HEK293 (cell line): ENCODE measurements at regions not wholly inside any gene's neighbourhood (a gene's known extent, or its start where the extent isn't known, plus 50 kb on each side); places are given as distances from the start of the nearest gene placed in this dataset.

Experiments
- CTCF ChIA-PET: fragments of 350-600 bp; formaldehyde crosslinking; extraction: SDS; loops from one replicate; lab custom pipeline; 2021; ENCODE audit warnings: antibody characterized with exemption; lab: Yijun Ruan, JAX
- POLR2A ChIA-PET: fragments of 300-600 bp; formaldehyde crosslinking; extraction: SDS; loops from one replicate; lab custom pipeline; 2020; ENCODE audit warnings: antibody characterized with exemption, inconsistent platforms; lab: Yijun Ruan, JAX
- H3K27ac ChIP-seq: fragments of 200-500 bp; sonication (Bioruptor generic); 2 replicates; pipeline ENCODE4 v1.5.1; 2014; ENCODE audit warnings: low read depth, low read length, control low read depth, inconsistent platforms; ENCODE audit errors: extremely low read depth
- H3K36me3 ChIP-seq, 2 experiments: fragments of 200-500 bp in 1 of 2; sonication (Bioruptor generic) in 1 of 2; 1 replicate in 1 of 2; 2 replicates in 1 of 2; pipeline ENCODE4 v1.5.1; 2014 to 2017; ENCODE audit warnings: inconsistent platforms in 2 of 2, low read length in 2 of 2; ENCODE audit not compliant: control insufficient read depth in 2 of 2, insufficient read depth in 1 of 2
- H3K4me1 ChIP-seq: fragments of 200-500 bp; sonication (Bioruptor generic); 2 replicates; pipeline ENCODE4 v1.5.1; 2014; ENCODE audit warnings: mild to moderate bottlenecking, low read length, inconsistent platforms; ENCODE audit not compliant: control insufficient read depth, insufficient read depth
- H3K4me3 ChIP-seq: 2 replicates; pipeline ENCODE4 v1.5.1; 2011; ENCODE audit warnings: low read depth, mild to moderate bottlenecking, control low read depth, low read length, moderate library complexity
- H3K9me3 ChIP-seq: fragments of 200-500 bp; sonication (Bioruptor generic); 2 replicates; pipeline ENCODE4 v1.5.1; 2014; ENCODE audit warnings: low read depth, low read length, inconsistent platforms; ENCODE audit not compliant: control insufficient read depth, insufficient read depth
- IKZF3 ChIP-seq: fragments of 450-650 bp; IDR thresholded peaks from 2 replicates; pipeline ENCODE4 v1.5.0; 2018; ENCODE audit warnings: missing biosample characterization, mild to moderate bottlenecking, missing genetic modification characterization, moderate library complexity
- KLF10 ChIP-seq: fragments of 450-650 bp; IDR thresholded peaks from 2 replicates; pipeline ENCODE4 v1.5.1; 2018; ENCODE audit warnings: missing biosample characterization, mild to moderate bottlenecking, missing genetic modification characterization
- KLF9 ChIP-seq: fragments of 450-650 bp; formaldehyde crosslinking; IDR thresholded peaks from 2 replicates; pipeline ENCODE4 v1.5.1; 2016; ENCODE audit warnings: missing biosample characterization, missing genetic modification characterization, low read depth
- ZFHX2 ChIP-seq: fragments of 450-650 bp; formaldehyde crosslinking; conservative IDR thresholded peaks from 2 replicates; pipeline ENCODE4 v1.5.1; 2016; ENCODE audit warnings: missing biosample characterization, missing genetic modification characterization
- ZNF146 ChIP-seq: fragments of 450-650 bp; formaldehyde crosslinking; IDR thresholded peaks from 2 replicates; pipeline ENCODE4 v1.5.1; 2016; ENCODE audit warnings: missing biosample characterization, missing genetic modification characterization
- ZNF169 ChIP-seq: fragments of 450-650 bp; formaldehyde crosslinking; IDR thresholded peaks from 2 replicates; pipeline ENCODE4 v1.5.1; 2016; ENCODE audit warnings: missing biosample characterization, missing genetic modification characterization
- ZNF2 ChIP-seq: fragments of 450-650 bp; formaldehyde crosslinking; IDR thresholded peaks from 2 replicates; pipeline ENCODE4 v1.5.1; 2016; ENCODE audit warnings: missing biosample characterization, missing genetic modification characterization
- ZNF266 ChIP-seq: fragments of 450-650 bp; formaldehyde crosslinking; IDR thresholded peaks from 2 replicates; pipeline ENCODE4 v1.5.1; 2016; ENCODE audit warnings: missing biosample characterization, missing genetic modification characterization, low read depth
- ZNF292 ChIP-seq: fragments of 450-650 bp; formaldehyde crosslinking; IDR thresholded peaks from 2 replicates; pipeline ENCODE4 v1.5.1; 2016; ENCODE audit warnings: low read depth, missing biosample characterization, missing genetic modification characterization, borderline replicate concordance
- ZNF311 ChIP-seq: fragments of 450-650 bp; formaldehyde crosslinking; IDR thresholded peaks from 2 replicates; pipeline ENCODE4 v1.5.1; 2017; ENCODE audit warnings: missing biosample characterization, missing genetic modification characterization, borderline replicate concordance
- ZNF37A ChIP-seq: fragments of 450-650 bp; IDR thresholded peaks from 2 replicates; pipeline ENCODE4 v1.5.1; 2018; ENCODE audit warnings: missing biosample characterization, missing genetic modification characterization
- ZNF544 ChIP-seq: fragments of 450-650 bp; formaldehyde crosslinking; IDR thresholded peaks from 2 replicates; pipeline ENCODE4 v1.5.0; 2017; ENCODE audit warnings: missing biosample characterization, missing genetic modification characterization
- ZNF571 ChIP-seq: fragments of 450-650 bp; formaldehyde crosslinking; IDR thresholded peaks from 2 replicates; pipeline ENCODE4 v1.5.0; 2017; ENCODE audit warnings: missing biosample characterization, missing genetic modification characterization
- ZNF677 ChIP-seq: fragments of 450-650 bp; IDR thresholded peaks from 2 replicates; pipeline ENCODE4 v1.5.0; 2018; ENCODE audit warnings: missing biosample characterization, mild to moderate bottlenecking, missing genetic modification characterization, moderate library complexity
- ZSCAN23 ChIP-seq: fragments of 450-650 bp; formaldehyde crosslinking; IDR thresholded peaks from 2 replicates; pipeline ENCODE4 v1.5.1; 2016; ENCODE audit warnings: missing biosample characterization, missing genetic modification characterization
- TF ChIP-seq, protein P1 (sequence below): fragments of 450-650 bp; formaldehyde crosslinking; IDR thresholded peaks from 2 replicates; pipeline ENCODE4; 2016; ENCODE audit warnings: missing biosample characterization, missing genetic modification characterization
- TF ChIP-seq, protein P2 (sequence below): fragments of 450-650 bp; formaldehyde crosslinking; IDR thresholded peaks from 2 replicates; pipeline ENCODE4 v1.5.1; 2016; ENCODE audit warnings: missing biosample characterization, missing genetic modification characterization
- TF ChIP-seq, protein P3 (sequence below): fragments of 450-650 bp; formaldehyde crosslinking; IDR thresholded peaks from 2 replicates; pipeline ENCODE4 v1.5.1; 2016; ENCODE audit warnings: missing biosample characterization, missing genetic modification characterization
- TF ChIP-seq, protein P4 (sequence below): fragments of 450-650 bp; formaldehyde crosslinking; IDR thresholded peaks from 2 replicates; pipeline ENCODE4 v1.5.1; 2016; ENCODE audit warnings: missing biosample characterization, missing genetic modification characterization
- TF ChIP-seq, protein P5 (sequence below): fragments of 450-650 bp; formaldehyde crosslinking; IDR thresholded peaks from 2 replicates; pipeline ENCODE4 v1.5.1; 2017; ENCODE audit warnings: missing biosample characterization, missing genetic modification characterization
- TF ChIP-seq, protein P6 (sequence below): fragments of 450-650 bp; formaldehyde crosslinking; IDR thresholded peaks from 2 replicates; pipeline ENCODE4 v1.5.1; 2017; ENCODE audit warnings: missing biosample characterization, missing genetic modification characterization
- TF ChIP-seq, protein P7 (sequence below): fragments of 450-650 bp; formaldehyde crosslinking; IDR thresholded peaks from 2 replicates; pipeline ENCODE4 v1.5.1; 2016; ENCODE audit warnings: missing biosample characterization, missing genetic modification characterization

DNA sequence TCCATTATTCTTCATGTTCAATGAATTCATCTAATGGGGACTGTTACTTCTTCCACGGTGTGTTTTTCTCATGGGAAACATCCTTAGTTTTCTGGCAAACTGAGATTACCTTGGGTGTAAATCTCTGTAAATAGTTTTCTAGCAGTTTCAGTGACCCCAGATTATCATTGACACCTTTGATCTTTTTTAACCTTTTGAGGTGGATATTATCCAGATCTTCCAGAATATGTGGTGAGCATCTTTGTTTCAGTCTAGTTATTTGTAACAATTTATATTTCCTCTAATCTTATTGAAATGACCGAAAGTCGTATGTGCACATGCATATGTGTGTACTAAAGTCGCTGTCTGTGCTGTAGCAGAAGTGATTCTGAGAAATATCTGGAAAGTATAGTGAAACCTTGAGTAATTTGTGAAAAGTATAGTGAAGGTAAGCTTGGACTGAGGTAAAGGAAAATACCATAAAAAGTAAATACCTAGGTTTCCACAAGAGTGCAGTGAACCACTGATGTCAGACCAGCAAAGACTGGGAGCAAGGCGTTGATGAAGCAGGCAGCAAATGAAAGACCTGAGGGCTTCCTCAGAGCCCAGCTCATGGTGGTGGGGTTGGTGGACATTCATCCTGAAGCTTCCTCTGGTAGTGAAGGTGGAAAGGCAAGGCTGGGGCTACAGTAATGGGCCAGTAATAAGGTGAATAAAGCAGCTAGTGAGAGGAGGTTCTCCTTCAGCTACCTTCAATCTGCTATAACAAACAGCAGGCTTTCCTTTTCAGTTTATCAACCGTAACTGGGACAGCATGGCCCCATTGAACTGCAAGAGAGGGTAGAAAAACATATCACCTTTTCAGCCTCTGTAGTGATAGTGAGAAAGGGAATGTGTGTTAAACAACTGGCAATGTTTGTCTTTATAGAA, 480.2 kb upstream of the FBXO33 start (continued):
- TF ChIP-seq, protein P1, sequence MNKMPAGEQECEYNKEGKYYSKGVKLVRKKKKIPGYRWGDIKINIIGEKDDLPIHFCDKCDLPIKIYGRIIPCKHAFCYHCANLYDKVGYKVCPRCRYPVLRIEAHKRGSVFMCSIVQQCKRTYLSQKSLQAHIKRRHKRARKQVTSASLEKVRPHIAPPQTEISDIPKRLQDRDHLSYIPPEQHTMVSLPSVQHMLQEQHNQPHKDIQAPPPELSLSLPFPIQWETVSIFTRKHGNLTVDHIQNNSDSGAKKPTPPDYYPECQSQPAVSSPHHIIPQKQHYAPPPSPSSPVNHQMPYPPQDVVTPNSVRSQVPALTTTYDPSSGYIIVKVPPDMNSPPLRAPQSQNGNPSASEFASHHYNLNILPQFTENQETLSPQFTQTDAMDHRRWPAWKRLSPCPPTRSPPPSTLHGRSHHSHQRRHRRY (tag by site-specific recombination), result no peak
- no peak for TF ChIP-seq ZSCAN23 (tag by site-specific recombination)
- no peak for TF ChIP-seq ZFHX2
- TF ChIP-seq KLF9 (tag by site-specific recombination), result no peak
- TF ChIP-seq, protein P2, sequence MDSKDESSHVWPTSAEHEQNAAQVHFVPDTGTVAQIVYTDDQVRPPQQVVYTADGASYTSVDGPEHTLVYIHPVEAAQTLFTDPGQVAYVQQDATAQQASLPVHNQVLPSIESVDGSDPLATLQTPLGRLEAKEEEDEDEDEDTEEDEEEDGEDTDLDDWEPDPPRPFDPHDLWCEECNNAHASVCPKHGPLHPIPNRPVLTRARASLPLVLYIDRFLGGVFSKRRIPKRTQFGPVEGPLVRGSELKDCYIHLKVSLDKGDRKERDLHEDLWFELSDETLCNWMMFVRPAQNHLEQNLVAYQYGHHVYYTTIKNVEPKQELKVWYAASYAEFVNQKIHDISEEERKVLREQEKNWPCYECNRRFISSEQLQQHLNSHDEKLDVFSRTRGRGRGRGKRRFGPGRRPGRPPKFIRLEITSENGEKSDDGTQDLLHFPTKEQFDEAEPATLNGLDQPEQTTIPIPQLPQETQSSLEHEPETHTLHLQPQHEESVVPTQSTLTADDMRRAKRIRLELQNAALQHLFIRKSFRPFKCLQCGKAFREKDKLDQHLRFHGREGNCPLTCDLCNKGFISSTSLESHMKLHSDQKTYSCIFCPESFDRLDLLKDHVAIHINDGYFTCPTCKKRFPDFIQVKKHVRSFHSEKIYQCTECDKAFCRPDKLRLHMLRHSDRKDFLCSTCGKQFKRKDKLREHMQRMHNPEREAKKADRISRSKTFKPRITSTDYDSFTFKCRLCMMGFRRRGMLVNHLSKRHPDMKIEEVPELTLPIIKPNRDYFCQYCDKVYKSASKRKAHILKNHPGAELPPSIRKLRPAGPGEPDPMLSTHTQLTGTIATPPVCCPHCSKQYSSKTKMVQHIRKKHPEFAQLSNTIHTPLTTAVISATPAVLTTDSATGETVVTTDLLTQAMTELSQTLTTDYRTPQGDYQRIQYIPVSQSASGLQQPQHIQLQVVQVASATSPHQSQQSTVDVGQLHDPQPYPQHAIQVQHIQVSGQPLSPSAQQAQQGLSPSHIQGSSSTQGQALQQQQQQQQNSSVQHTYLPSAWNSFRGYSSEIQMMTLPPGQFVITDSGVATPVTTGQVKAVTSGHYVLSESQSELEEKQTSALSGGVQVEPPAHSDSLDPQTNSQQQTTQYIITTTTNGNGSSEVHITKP (tag by site-specific recombination), result no peak
- TF ChIP-seq, all 188 proteins: peak for 0

DNA sequence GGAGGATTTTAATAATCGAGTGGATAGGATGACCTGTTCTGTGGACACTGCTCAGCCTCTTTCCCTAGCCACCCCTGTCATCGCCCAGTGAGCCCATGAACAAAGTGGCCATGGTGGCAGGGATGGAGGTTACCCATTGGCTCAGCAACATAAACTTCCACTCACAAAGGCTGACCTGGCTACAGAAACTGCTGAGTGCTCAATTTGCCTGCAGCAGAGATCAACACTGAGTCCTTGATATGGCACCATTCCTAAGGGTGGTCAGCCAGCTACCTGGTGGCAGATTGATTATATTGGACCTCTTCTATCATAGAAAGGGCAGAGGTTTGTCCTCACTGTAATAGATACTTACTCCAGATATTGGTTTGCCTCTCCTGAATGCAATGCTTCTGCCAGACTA, 465.4 kb upstream of the FBXO33 start:
- Histone ChIP-seq H3K4me1 (no peaks in the 10 kb centered on the region), H3K9me3 (no peaks in the 10 kb centered on the region), H3K4me3 (no peak overlapping the region), H3K36me3 (no peaks in the 10 kb centered on the region), H3K27ac (no peak overlapping the region)
- ChIA-PET CTCF (no interaction called here), POLR2A (no interaction called here)
- TF ChIP-seq ZNF169 (tag by site-specific recombination) (no peak), ZNF571 (tag by site-specific recombination) (no peak), ZNF544 (tag by site-specific recombination) (no peak), ZNF292 (tag by site-specific recombination) (no peak), ZNF266 (tag by site-specific recombination) (no peak), IKZF3 (tag by site-specific recombination) (no peak), ZNF311 (tag by site-specific recombination) (no peak), KLF10 (tag by site-specific recombination) (no peak), ZNF677 (tag by site-specific recombination) (no peak), ZNF146 (tag by site-specific recombination) (no peak), ZNF2 (no peak), ZNF37A (tag by site-specific recombination) (no peak)
- TF ChIP-seq, protein P3, sequence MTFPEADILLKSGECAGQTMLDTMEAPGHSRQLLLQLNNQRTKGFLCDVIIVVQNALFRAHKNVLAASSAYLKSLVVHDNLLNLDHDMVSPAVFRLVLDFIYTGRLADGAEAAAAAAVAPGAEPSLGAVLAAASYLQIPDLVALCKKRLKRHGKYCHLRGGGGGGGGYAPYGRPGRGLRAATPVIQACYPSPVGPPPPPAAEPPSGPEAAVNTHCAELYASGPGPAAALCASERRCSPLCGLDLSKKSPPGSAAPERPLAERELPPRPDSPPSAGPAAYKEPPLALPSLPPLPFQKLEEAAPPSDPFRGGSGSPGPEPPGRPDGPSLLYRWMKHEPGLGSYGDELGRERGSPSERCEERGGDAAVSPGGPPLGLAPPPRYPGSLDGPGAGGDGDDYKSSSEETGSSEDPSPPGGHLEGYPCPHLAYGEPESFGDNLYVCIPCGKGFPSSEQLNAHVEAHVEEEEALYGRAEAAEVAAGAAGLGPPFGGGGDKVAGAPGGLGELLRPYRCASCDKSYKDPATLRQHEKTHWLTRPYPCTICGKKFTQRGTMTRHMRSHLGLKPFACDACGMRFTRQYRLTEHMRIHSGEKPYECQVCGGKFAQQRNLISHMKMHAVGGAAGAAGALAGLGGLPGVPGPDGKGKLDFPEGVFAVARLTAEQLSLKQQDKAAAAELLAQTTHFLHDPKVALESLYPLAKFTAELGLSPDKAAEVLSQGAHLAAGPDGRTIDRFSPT (tag by site-specific recombination), result no peak
- TF ChIP-seq, protein P4, sequence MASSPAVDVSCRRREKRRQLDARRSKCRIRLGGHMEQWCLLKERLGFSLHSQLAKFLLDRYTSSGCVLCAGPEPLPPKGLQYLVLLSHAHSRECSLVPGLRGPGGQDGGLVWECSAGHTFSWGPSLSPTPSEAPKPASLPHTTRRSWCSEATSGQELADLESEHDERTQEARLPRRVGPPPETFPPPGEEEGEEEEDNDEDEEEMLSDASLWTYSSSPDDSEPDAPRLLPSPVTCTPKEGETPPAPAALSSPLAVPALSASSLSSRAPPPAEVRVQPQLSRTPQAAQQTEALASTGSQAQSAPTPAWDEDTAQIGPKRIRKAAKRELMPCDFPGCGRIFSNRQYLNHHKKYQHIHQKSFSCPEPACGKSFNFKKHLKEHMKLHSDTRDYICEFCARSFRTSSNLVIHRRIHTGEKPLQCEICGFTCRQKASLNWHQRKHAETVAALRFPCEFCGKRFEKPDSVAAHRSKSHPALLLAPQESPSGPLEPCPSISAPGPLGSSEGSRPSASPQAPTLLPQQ (tag by site-specific recombination), result no peak
- TF ChIP-seq, protein P5, sequence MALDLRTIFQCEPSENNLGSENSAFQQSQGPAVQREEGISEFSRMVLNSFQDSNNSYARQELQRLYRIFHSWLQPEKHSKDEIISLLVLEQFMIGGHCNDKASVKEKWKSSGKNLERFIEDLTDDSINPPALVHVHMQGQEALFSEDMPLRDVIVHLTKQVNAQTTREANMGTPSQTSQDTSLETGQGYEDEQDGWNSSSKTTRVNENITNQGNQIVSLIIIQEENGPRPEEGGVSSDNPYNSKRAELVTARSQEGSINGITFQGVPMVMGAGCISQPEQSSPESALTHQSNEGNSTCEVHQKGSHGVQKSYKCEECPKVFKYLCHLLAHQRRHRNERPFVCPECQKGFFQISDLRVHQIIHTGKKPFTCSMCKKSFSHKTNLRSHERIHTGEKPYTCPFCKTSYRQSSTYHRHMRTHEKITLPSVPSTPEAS (tag by site-specific recombination), result no peak
- TF ChIP-seq, protein P6, sequence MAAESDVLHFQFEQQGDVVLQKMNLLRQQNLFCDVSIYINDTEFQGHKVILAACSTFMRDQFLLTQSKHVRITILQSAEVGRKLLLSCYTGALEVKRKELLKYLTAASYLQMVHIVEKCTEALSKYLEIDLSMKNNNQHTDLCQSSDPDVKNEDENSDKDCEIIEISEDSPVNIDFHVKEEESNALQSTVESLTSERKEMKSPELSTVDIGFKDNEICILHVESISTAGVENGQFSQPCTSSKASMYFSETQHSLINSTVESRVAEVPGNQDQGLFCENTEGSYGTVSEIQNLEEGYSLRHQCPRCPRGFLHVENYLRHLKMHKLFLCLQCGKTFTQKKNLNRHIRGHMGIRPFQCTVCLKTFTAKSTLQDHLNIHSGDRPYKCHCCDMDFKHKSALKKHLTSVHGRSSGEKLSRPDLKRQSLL (tag by site-specific recombination), result no peak
- TF ChIP-seq, protein P7, sequence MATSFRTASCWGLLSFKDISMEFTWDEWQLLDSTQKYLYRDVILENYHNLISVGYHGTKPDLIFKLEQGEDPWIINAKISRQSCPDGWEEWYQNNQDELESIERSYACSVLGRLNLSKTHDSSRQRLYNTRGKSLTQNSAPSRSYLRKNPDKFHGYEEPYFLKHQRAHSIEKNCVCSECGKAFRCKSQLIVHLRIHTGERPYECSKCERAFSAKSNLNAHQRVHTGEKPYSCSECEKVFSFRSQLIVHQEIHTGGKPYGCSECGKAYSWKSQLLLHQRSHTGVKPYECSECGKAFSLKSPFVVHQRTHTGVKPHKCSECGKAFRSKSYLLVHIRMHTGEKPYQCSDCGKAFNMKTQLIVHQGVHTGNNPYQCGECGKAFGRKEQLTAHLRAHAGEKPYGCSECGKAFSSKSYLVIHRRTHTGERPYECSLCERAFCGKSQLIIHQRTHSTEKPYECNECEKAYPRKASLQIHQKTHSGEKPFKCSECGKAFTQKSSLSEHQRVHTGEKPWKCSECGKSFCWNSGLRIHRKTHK (tag by site-specific recombination), result no peak
